ENCODE measurements at regions not wholly inside any gene's neighbourhood (a gene's known extent, or its start where the extent isn't known, plus 50 kb on each side); places are given as distances from the start of the nearest gene placed in this dataset.

DNA sequence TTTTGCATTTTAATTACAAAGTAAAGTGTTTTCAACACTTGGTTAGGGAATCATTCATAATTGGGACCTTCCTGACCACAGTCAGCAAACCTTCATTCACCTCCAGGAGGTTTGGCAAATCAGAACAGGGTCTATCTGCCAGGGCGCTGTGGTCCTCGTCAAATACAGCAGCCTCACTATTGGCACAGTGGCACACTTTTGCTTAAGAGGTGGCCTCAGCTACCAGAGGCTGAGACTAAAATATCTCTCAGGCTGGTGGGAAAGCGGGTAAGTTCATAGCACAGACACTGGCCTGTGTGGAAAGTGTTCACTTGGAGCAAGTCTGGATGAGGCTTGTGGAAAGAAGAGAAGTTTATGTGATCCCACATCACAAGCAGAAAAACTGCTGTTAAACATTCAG, 268.6 kb upstream of the DAPK1 start:
- no peak overlapping the region for H3K4me3 Mint-ChIP-seq
- ATAC-seq (replicated peaks) = no peak
- H3K4me1 Mint-ChIP-seq (ENCODE audit: low read depth in 2 of 2) = no peaks in the 10 kb centered on the region
- H3K27me3 Mint-ChIP-seq = peaks cover 2 to 10% of the 10 kb centered on the region in 2 donors
- no peaks in the 10 kb centered on the region for H3K9me3 Mint-ChIP-seq
- DNase-seq = no peak
- no peaks in the 10 kb centered on the region for H3K36me3 Mint-ChIP-seq (ENCODE audit: insufficient read depth)
- no peak overlapping the region for H3K27ac Mint-ChIP-seq

GRCh38 chr9:87233431-87233830, 264.2 kb upstream of the DAPK1 start:
- Mint-ChIP-seq H3K27ac (no peak overlapping the region), H3K4me1 (ENCODE audit: low read depth in 2 of 2) (no peaks in the 10 kb centered on the region), H3K27me3 (peaks cover 2 to 8% of the 10 kb centered on the region in 2 donors), H3K4me3 (no peak overlapping the region), H3K36me3 (ENCODE audit: insufficient read depth) (no peaks in the 10 kb centered on the region), H3K9me3 (no peaks in the 10 kb centered on the region)
- ATAC-seq (replicated peaks) = no peak
- no peak for DNase-seq

DNA sequence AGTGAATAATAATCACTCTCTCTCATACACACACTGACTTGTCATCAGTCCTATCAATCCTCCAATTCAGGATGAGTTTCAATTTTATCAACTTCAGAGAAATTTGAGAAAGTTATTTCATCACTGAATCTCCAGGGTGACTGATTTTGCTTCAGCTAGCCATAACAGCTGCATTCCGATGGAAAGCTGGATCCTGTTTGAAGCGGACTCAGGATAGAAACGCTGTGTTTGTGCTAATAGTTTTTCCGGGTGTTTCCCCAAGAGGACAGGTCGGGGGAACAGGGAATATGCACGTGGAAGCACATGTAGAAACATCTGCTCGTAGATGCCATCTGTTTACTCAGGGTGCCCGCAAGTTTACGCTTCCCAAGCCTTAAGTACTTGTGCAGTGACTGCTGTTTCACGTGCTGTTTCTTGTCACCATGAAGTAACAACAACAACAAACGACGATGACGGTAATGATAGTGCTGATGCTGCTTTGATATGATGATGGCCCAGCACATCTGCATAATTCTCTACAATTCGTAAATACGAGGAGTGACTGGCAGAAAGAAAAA, 263.7 kb upstream of the DAPK1 start:
- ATAC-seq (replicated peaks) = no peak
- H3K27me3 Mint-ChIP-seq = peaks cover 7 to 14% of the 10 kb centered on the region in 2 donors
- H3K4me1 Mint-ChIP-seq (ENCODE audit: low read depth in 2 of 2) = no peaks in the 10 kb centered on the region
- no peaks in the 10 kb centered on the region for H3K36me3 Mint-ChIP-seq (ENCODE audit: insufficient read depth)
- no peak overlapping the region for H3K4me3 Mint-ChIP-seq
- DNase-seq = no peak
- no peaks in the 10 kb centered on the region for H3K9me3 Mint-ChIP-seq
- no peak overlapping the region for H3K27ac Mint-ChIP-seq

DNA sequence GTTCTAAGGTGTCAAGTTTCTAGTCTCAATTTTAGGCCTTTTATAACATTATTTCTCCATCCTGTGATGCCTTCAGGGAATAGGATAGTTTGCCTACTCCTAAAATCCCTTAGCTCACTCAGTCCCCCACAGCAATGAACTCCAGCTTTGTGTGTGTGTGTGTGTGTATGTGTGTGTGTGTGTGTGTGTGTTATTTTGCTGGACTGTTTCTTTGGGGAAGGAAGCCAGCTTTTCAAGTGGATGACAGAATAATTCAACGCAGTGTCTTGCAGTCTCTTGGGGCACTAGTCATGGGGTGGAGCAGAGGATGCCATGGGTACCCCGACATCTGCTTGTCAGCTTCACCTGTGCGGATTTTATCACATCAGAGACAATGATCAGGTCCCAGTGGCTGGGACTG, 262.8 kb upstream of the DAPK1 start:
- Mint-ChIP-seq H3K36me3 (ENCODE audit: insufficient read depth) (no peaks in the 10 kb centered on the region), H3K4me1 (ENCODE audit: low read depth in 2 of 2) (no peaks in the 10 kb centered on the region), H3K4me3 (no peak overlapping the region), H3K27ac (no peak overlapping the region), H3K9me3 (no peaks in the 10 kb centered on the region), H3K27me3 (peaks cover 11 to 19% of the 10 kb centered on the region in 2 donors)
- DNase-seq (no peak), ATAC-seq (replicated peaks) (no peak)

DNA sequence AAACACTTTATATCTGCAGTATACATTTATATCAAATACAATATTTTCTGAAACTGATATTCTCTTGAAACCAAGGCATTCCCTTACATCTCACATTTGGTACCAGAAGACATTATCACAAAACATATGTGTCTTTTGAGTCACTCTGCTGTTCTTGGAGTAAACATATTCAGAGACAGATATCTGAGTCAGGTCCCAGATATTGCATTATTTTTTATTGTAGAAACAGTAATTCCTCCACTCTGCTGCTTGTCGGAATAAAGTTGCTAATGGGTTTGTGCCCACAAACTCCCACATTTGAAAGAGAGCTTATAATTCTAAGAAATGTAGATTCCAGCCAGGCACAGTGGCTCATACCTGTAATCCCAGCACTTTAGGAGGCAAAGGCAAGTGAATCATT, 261.1 kb upstream of the DAPK1 start:
- Mint-ChIP-seq H3K27ac (no peak overlapping the region), H3K36me3 (ENCODE audit: insufficient read depth) (no peaks in the 10 kb centered on the region), H3K27me3 (peaks cover 21 to 29% of the 10 kb centered on the region in 2 donors), H3K9me3 (no peaks in the 10 kb centered on the region), H3K4me3 (no peak overlapping the region), H3K4me1 (ENCODE audit: low read depth in 2 of 2) (no peaks in the 10 kb centered on the region)
- ATAC-seq (replicated peaks) (no peak), DNase-seq (no peak)

DNA sequence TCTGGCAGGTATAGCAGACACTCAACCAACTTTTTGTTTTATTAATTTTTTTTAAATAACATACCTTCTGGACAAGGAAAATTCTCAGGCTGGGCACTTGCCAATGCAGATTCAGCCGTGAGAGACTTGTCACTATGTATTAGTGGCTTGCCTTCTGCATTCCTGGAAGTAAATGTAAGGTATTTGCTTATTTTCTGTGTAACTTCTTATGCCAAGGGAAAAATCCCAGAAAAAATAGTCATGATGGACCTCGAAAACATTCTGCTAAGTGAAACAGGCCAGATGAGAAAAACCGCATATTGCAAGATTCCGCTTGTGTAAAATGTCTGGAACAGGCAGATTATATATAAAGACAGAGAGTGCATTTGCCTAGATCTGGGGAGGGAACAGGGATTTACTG, 260.3 kb upstream of the DAPK1 start:
- Mint-ChIP-seq H3K36me3 (ENCODE audit: insufficient read depth) (no peaks in the 10 kb centered on the region), H3K4me1 (ENCODE audit: low read depth in 2 of 2) (no peaks in the 10 kb centered on the region), H3K9me3 (no peaks in the 10 kb centered on the region), H3K27ac (no peak overlapping the region), H3K27me3 (peaks cover 24 to 28% of the 10 kb centered on the region in 2 donors), H3K4me3 (no peak overlapping the region)
- no peak for DNase-seq
- no peak for ATAC-seq (replicated peaks)

DNA sequence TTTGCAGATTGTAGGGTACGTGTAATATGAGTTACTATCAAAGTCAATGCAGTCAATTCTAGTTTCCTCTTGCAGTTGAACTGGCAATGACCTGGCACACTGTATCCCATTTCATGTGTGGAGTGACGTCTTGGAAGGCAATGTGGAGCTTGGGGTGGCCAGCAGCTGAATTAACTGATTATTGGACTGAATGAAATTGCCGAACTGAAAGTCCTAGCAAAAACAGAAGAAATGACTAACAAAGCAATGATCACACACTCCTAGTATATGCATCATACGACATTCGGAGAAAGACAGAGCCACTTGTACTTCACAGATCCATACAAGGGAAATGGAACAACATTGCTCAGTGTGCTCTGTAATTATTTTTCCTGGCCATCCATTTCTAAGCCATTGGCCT, 259.1 kb upstream of the DAPK1 start:
- H3K27me3 Mint-ChIP-seq = peaks cover 24 to 28% of the 10 kb centered on the region in 2 donors
- no peaks in the 10 kb centered on the region for H3K9me3 Mint-ChIP-seq
- no peak overlapping the region for H3K4me3 Mint-ChIP-seq
- DNase-seq (no peak), ATAC-seq (replicated peaks) (no peak)
- H3K27ac Mint-ChIP-seq = no peak overlapping the region
- H3K4me1 Mint-ChIP-seq (ENCODE audit: low read depth in 2 of 2) = no peaks in the 10 kb centered on the region
- no peaks in the 10 kb centered on the region for H3K36me3 Mint-ChIP-seq (ENCODE audit: insufficient read depth)

DNA sequence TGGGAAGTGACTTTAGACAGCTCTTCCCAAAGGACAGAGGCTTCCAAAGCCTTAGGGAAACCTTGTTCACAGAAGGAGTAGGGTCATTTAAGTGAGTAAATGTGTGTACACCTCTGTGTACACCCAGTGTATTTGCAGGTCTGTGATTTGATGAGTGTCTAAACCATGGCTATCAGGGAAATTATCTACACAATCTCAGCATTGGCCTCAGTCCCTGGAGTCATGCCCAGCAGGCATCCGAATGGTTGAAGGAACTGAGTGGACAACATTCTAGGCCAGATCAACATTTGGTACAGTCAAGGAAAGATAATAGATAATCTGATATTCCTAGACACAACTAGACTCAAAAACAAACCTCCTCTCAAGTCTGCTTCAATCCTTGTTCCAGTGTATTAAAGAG, 258.4 kb upstream of the DAPK1 start:
- Mint-ChIP-seq H3K4me3 (no peak overlapping the region), H3K27ac (no peak overlapping the region), H3K4me1 (ENCODE audit: low read depth in 2 of 2) (no peaks in the 10 kb centered on the region), H3K27me3 (peaks cover 24 to 28% of the 10 kb centered on the region in 2 donors), H3K36me3 (ENCODE audit: insufficient read depth) (no peaks in the 10 kb centered on the region), H3K9me3 (no peaks in the 10 kb centered on the region)
- DNase-seq = no peak
- ATAC-seq (replicated peaks) = no peak

- ATAC-seq (replicated peaks) (no peak), DNase-seq (no peak)
- H3K36me3 Mint-ChIP-seq (ENCODE audit: insufficient read depth) = no peaks in the 10 kb centered on the region
- H3K9me3 Mint-ChIP-seq = no peaks in the 10 kb centered on the region
- no peak overlapping the region for H3K27ac Mint-ChIP-seq
- no peaks in the 10 kb centered on the region for H3K4me1 Mint-ChIP-seq (ENCODE audit: low read depth in 2 of 2)
- peaks cover 21 to 33% of the 10 kb centered on the region in 2 donors for H3K27me3 Mint-ChIP-seq
- H3K4me3 Mint-ChIP-seq = no peak overlapping the region
Observed at GRCh38 chr9:87243602-87244001, 254.1 kb upstream of the DAPK1 start.

- ATAC-seq (replicated peaks) (no peak), DNase-seq (no peak)
- Mint-ChIP-seq H3K4me1 (ENCODE audit: low read depth in 2 of 2) (no peaks in the 10 kb centered on the region), H3K36me3 (ENCODE audit: insufficient read depth) (no peaks in the 10 kb centered on the region), H3K4me3 (no peak overlapping the region), H3K27ac (no peak overlapping the region), H3K9me3 (no peaks in the 10 kb centered on the region), H3K27me3 (peaks cover 24 to 28% of the 10 kb centered on the region in 2 donors)
Observed at GRCh38 chr9:87245271-87245670, 252.4 kb upstream of the DAPK1 start.

DNA sequence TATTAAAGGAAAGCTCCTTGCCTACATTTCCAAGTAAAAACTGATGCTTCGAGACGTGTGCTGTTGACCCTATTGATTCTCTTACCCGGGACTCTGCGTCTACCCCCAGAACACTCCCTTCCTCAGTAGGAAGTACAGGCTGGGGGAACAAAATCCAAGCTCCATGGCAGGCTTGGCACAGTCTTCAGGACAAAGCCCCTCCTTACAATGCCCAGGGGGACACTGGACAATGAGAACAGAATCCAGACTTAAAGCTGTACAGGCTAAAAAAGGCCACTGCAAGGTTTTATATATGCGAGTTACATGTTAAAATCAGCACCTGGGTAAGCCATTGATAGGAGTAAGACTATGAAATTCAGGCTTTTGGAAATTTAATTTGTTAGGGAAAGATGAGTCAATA, 250.6 kb upstream of the DAPK1 start:
- no peak for ATAC-seq (replicated peaks)
- peaks cover 11 to 14% of the 10 kb centered on the region in 2 donors for H3K27me3 Mint-ChIP-seq
- no peak overlapping the region for H3K27ac Mint-ChIP-seq
- H3K36me3 Mint-ChIP-seq (ENCODE audit: insufficient read depth) = no peaks in the 10 kb centered on the region
- no peaks in the 10 kb centered on the region for H3K9me3 Mint-ChIP-seq
- H3K4me3 Mint-ChIP-seq = no peak overlapping the region
- H3K4me1 Mint-ChIP-seq (ENCODE audit: low read depth in 2 of 2) = no peaks in the 10 kb centered on the region
- no peak for DNase-seq

DNA sequence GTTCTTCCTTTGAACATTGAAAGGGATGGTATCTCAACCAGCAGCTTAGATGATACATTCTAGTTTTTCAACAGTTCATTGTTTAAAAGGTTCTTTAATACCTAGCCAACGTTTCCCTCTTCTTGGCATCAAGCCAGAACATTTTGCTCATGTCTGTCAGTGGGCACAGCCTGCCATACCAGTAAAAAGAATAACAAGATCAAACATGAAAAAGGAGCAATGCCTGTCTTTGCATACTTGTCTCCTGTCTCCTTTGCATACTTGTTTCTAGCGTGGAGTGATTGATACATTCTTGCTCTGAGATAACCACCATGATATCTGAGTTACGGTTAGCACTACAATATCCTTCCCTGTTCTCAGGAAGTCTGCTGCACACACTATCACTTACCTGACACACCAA, 248.6 kb upstream of the DAPK1 start:
- H3K4me1 Mint-ChIP-seq (ENCODE audit: low read depth in 2 of 2) = no peaks in the 10 kb centered on the region
- no peak overlapping the region for H3K27ac Mint-ChIP-seq

DNA sequence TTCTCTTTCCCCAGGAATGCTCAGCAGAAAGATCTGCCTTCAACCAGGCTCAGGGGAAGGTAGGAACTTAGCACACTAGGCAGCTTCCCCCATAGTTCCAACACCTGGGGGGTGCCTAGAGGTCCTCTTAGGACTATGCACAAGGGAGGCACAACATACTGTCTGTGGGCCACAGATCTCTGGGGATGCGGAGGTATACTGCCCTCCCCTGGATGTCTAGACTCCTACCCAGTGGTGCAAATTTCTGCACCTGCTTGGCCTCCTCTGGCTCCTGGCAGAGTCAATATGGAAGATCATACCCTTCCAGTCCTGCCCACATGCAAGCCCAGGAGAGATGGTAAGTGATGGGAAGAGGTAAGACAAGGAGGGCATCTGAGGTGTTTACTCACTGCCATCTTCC, 247.5 kb upstream of the DAPK1 start:
- Mint-ChIP-seq H3K4me3 (no peak overlapping the region), H3K36me3 (ENCODE audit: insufficient read depth) (no peaks in the 10 kb centered on the region)

More for the DNA sequence above, 248.6 kb upstream of the DAPK1 start:
- ATAC-seq (replicated peaks) (no peak), DNase-seq (no peak)
- H3K36me3 Mint-ChIP-seq (ENCODE audit: insufficient read depth) = no peaks in the 10 kb centered on the region
- H3K9me3 Mint-ChIP-seq = no peaks in the 10 kb centered on the region
- H3K27me3 Mint-ChIP-seq = peaks cover 11 to 19% of the 10 kb centered on the region in 2 donors
- no peak overlapping the region for H3K4me3 Mint-ChIP-seq

GRCh38 chr9:87255431-87256155, 242.1 kb upstream of the DAPK1 start:
- no peaks in the 10 kb centered on the region for H3K9me3 Mint-ChIP-seq
- H3K27ac Mint-ChIP-seq = no peak overlapping the region
- H3K4me1 Mint-ChIP-seq (ENCODE audit: low read depth in 2 of 2) = no peaks in the 10 kb centered on the region
- no peaks in the 10 kb centered on the region for H3K36me3 Mint-ChIP-seq (ENCODE audit: insufficient read depth)
- H3K4me3 Mint-ChIP-seq = no peak overlapping the region
- peaks cover 26 to 38% of the 10 kb centered on the region in 2 donors for H3K27me3 Mint-ChIP-seq
- DNase-seq = no peak
- no peak for ATAC-seq (replicated peaks)

More for the DNA sequence above, 247.5 kb upstream of the DAPK1 start:
- no peak overlapping the region for H3K27ac Mint-ChIP-seq
- peaks cover 11 to 16% of the 10 kb centered on the region in 2 donors for H3K27me3 Mint-ChIP-seq
- H3K4me1 Mint-ChIP-seq (ENCODE audit: low read depth in 2 of 2) = no peaks in the 10 kb centered on the region
- ATAC-seq (replicated peaks) (no peak), DNase-seq (no peak)
- no peaks in the 10 kb centered on the region for H3K9me3 Mint-ChIP-seq

Measured in effector memory CD8-positive, alpha-beta T cell (primary cell).